GM23338 (cell line): ENCODE measurements at regions not wholly inside any gene's neighbourhood (a gene's known extent, or its start where the extent isn't known, plus 50 kb on each side); places are given as distances from the start of the nearest gene placed in this dataset.

Source experiments
- ATAC-seq: fragments of 200-7000 bp; cut with Tn5 transposase; 3 replicates; pipeline ENCODE4 v1.9.1; 2020
- DNase-seq: peaks from one replicate; pipeline ENCODE4 v3.0.0-alpha.2; 2015; ENCODE audit warnings: low spot score
- H2AFZ ChIP-seq: fragments of 200-600 bp; sonication (generic); 2 replicates; pipeline ENCODE4 v1.8.0; 2016; ENCODE audit warnings: antibody characterized with exemption, mild to moderate bottlenecking, moderate library complexity
- H3F3A ChIP-seq: fragments of 200-600 bp; sonication (generic); replicated peaks from 2 replicates; pipeline ENCODE4 v1.8.0; 2017; ENCODE audit warnings: antibody characterized with exemption, mixed run types, low read depth
- H3K27ac ChIP-seq: fragments of 200-600 bp; sonication (generic); 2 replicates; pipeline ENCODE4 v1.6.1; 2016; ENCODE audit warnings: low read depth
- H3K27me3 ChIP-seq: fragments of 200-600 bp; sonication (generic); 2 replicates; pipeline ENCODE4 v1.8.0; 2016; ENCODE audit warnings: mild to moderate bottlenecking, mixed run types, moderate library complexity; ENCODE audit not compliant: insufficient read depth
- H3K36me3 ChIP-seq: fragments of 200-600 bp; sonication (generic); 2 replicates; pipeline ENCODE4 v1.8.0; 2016; ENCODE audit warnings: mild to moderate bottlenecking; ENCODE audit not compliant: insufficient read depth
- H3K4me1 ChIP-seq: fragments of 200-600 bp; sonication (generic); 2 replicates; pipeline ENCODE4 v1.8.0; 2016; ENCODE audit warnings: mild to moderate bottlenecking, moderate library complexity; ENCODE audit not compliant: insufficient read depth
- H3K4me2 ChIP-seq: fragments of 200-600 bp; sonication (generic); 2 replicates; pipeline ENCODE4 v1.7.1; 2017; ENCODE audit warnings: mixed run types
- H3K4me3 ChIP-seq: fragments of 200-600 bp; sonication (generic); 2 replicates; pipeline ENCODE4 v1.6.1; 2016; ENCODE audit warnings: mixed run types
- H3K79me2 ChIP-seq: fragments of 200-600 bp; sonication (generic); replicated peaks from 2 replicates; pipeline ENCODE4 v1.8.0; 2017; ENCODE audit warnings: mild to moderate bottlenecking; ENCODE audit not compliant: insufficient read depth
- H3K9me2 ChIP-seq: fragments of 200-600 bp; sonication (generic); 2 replicates; pipeline ENCODE4 v1.8.0; 2017; ENCODE audit not compliant: insufficient read depth
- H4K20me1 ChIP-seq: fragments of 200-600 bp; sonication (generic); replicated peaks from 2 replicates; pipeline ENCODE4 v1.8.0; 2017; ENCODE audit warnings: mild to moderate bottlenecking; ENCODE audit not compliant: insufficient read depth
- H3K27ac Mint-ChIP-seq: 2 replicates; pipeline ENCODE4 v1.8.0; 2020; ENCODE audit warnings: inconsistent platforms, mild to moderate bottlenecking, moderate library complexity, mixed read lengths
- H3K27me3 Mint-ChIP-seq: 3 replicates; pipeline ENCODE4 v1.8.0; 2022; ENCODE audit warnings: low read depth, mild to moderate bottlenecking, moderate library complexity, mixed read lengths, inconsistent platforms; ENCODE audit not compliant: insufficient read depth, poor library complexity
- H3K36me3 Mint-ChIP-seq: 3 replicates; pipeline ENCODE4 v1.8.0; 2021; ENCODE audit warnings: low read depth, mild to moderate bottlenecking, inconsistent platforms, moderate library complexity, mixed read lengths
- H3K4me1 Mint-ChIP-seq: 3 replicates; pipeline ENCODE4 v1.8.0; 2020; ENCODE audit warnings: mild to moderate bottlenecking, inconsistent platforms, mixed read lengths
- H3K4me3 Mint-ChIP-seq: 3 replicates; pipeline ENCODE4 v1.8.0; 2021; ENCODE audit warnings: moderate library complexity, mild to moderate bottlenecking, inconsistent platforms, mixed read lengths
- H3K9me3 Mint-ChIP-seq: 3 replicates; pipeline ENCODE4 v1.8.0; 2020; ENCODE audit warnings: moderate library complexity, mild to moderate bottlenecking, inconsistent platforms, mixed read lengths
- CREB1 ChIP-seq: fragments of 250-450 bp; sonication (Bioruptor Pico); IDR thresholded peaks from 2 replicates; pipeline ENCODE4 v1.5.0; 2020; ENCODE audit warnings: low read depth, mild to moderate bottlenecking, moderate library complexity
- CTCF ChIP-seq, 2 experiments: fragments of 200-600 bp in 1 of 2; sonication (generic) in 1 of 2; conservative IDR thresholded peaks; 2 replicates each; pipeline versions ENCODE4 v1.5.1 to v1.6.1; 2016 to 2017; ENCODE audit warnings: antibody characterized with exemption in 2 of 2, low read depth in 2 of 2, mild to moderate bottlenecking in 2 of 2, moderate library complexity in 1 of 2
- ETS1 ChIP-seq: IDR thresholded peaks from 2 replicates; pipeline ENCODE4 v1.6.1; 2016; ENCODE audit warnings: antibody characterized with exemption
- EZH2phosphoT487 ChIP-seq: fragments of 200-600 bp; sonication (generic); IDR thresholded peaks from one replicate; pipeline ENCODE4 v1.8.1; 2018; ENCODE audit warnings: antibody characterized with exemption; ENCODE audit not compliant: unreplicated experiment
- JUNB ChIP-seq: IDR thresholded peaks from one replicate; pipeline ENCODE4 v1.6.1; 2016; ENCODE audit warnings: antibody characterized with exemption; ENCODE audit not compliant: unreplicated experiment
- POLR2AphosphoS5 ChIP-seq: IDR thresholded peaks from 2 replicates; pipeline ENCODE4 v1.6.1; 2016; ENCODE audit warnings: antibody characterized with exemption, low read depth
- REST ChIP-seq: IDR thresholded peaks from one replicate; pipeline ENCODE4 v1.6.1; 2018; ENCODE audit warnings: antibody characterized with exemption; ENCODE audit not compliant: unreplicated experiment
- STAT1 ChIP-seq: IDR thresholded peaks from one replicate; pipeline ENCODE4 v1.6.1; 2016; ENCODE audit warnings: antibody characterized with exemption; ENCODE audit not compliant: unreplicated experiment
- ZNF114 ChIP-seq: fragments of 250-450 bp; sonication (Bioruptor Pico); IDR thresholded peaks from 2 replicates; pipeline ENCODE4 v1.5.0; 2020; ENCODE audit warnings: mild to moderate bottlenecking, moderate library complexity
- ZNF331 ChIP-seq: fragments of 250-450 bp; sonication (Bioruptor Pico); IDR thresholded peaks from 2 replicates; pipeline ENCODE4 v1.5.0; 2020; ENCODE audit warnings: low read depth, mild to moderate bottlenecking, moderate library complexity
- ZNF462 ChIP-seq: fragments of 250-450 bp; sonication (Bioruptor Pico); IDR thresholded peaks from 2 replicates; pipeline ENCODE4 v1.5.0; 2020; ENCODE audit warnings: mild to moderate bottlenecking, moderate library complexity

- H3K4me2 ChIP-seq: no peak overlapping the region; the same call in 1 of the 2 replicates
- H3K9me3 Mint-ChIP-seq: no peaks in the 10 kb centered on the region
- DNase-seq (no peak), ATAC-seq (no peak)
- no peaks in the 10 kb centered on the region for H3K36me3 Mint-ChIP-seq
- peaks cover 16% of the 10 kb centered on the region for H3K4me1 ChIP-seq
- no peak for TF ChIP-seq ETS1
- no peak for TF ChIP-seq POLR2AphosphoS5
- no peak for TF ChIP-seq CREB1 (CRISPR knock-in tag)
- no peak for TF ChIP-seq ZNF114 (CRISPR knock-in tag)
- TF ChIP-seq EZH2phosphoT487: no peak
- TF ChIP-seq ZNF462 (CRISPR knock-in tag): no peak
- TF ChIP-seq JUNB: no peak
- TF ChIP-seq CTCF (conservative IDR thresholded peaks at IDR 0.05; ENCODE audit: low read depth in 2 of 2): no peak
- no peak for TF ChIP-seq ZNF331 (CRISPR knock-in tag)
- TF ChIP-seq STAT1: no peak
- TF ChIP-seq REST: no peak
- peaks cover 3% of the 10 kb centered on the region for H3K27me3 Mint-ChIP-seq
- no peaks in the 10 kb centered on the region for H4K20me1 ChIP-seq
- peaks cover 13% of the 10 kb centered on the region; the same call in 2 of the 3 replicates for H3K4me1 Mint-ChIP-seq
- no peaks in the 10 kb centered on the region for H3K36me3 ChIP-seq
- H3K27ac ChIP-seq: no peak overlapping the region
- H3K9me2 ChIP-seq: no peaks in the 10 kb centered on the region
- no peaks in the 10 kb centered on the region for H3K27me3 ChIP-seq
- H3F3A ChIP-seq: no peaks in the 10 kb centered on the region
- no peak overlapping the region for H3K4me3 ChIP-seq
- H3K27ac Mint-ChIP-seq: peak overlapping the region; percentile 7; the same call in 1 of the 2 replicates
- no peak overlapping the region for H2AFZ ChIP-seq
- no peak overlapping the region for H3K4me3 Mint-ChIP-seq
- no peaks in the 10 kb centered on the region for H3K79me2 ChIP-seq
Observed at GRCh38 chr10:8766899-8767298, 712.4 kb downstream of the GATA3 start.
